GM21576 (cell line): ENCODE measurements at regions not wholly inside any gene's neighbourhood (a gene's known extent, or its start where the extent isn't known, plus 50 kb on each side); places are given as distances from the start of the nearest gene placed in this dataset.

Experiments
- ATAC-seq: cut with Tn5 transposase; IDR thresholded peaks from one replicate; pipeline ENCODE4 v1.9.1; 2021; ENCODE audit warnings: mild to moderate bottlenecking, moderate library complexity; ENCODE audit not compliant: unreplicated experiment

GRCh38 chr22:48434156-48434867, 1393.4 kb downstream of the BRD1 start:
- no peak for ATAC-seq

GRCh38 chr22:48433647-48434046, 1394.0 kb downstream of the BRD1 start:
- no peak for ATAC-seq

GRCh38 chr22:48432781-48433518, 1394.7 kb downstream of the BRD1 start:
- ATAC-seq = no peak

- no peak for ATAC-seq
Measured at GRCh38 chr22:48431536-48432315, 1395.9 kb downstream of the BRD1 start.

- no peak for ATAC-seq
Measured at GRCh38 chr22:48431014-48431413, 1396.7 kb downstream of the BRD1 start.

GRCh38 chr22:48429446-48430020, 1398.1 kb downstream of the BRD1 start:
- ATAC-seq = no peak

GRCh38 chr22:48428631-48429371, 1398.9 kb downstream of the BRD1 start:
- no peak for ATAC-seq

- no peak for ATAC-seq
Measured at GRCh38 chr22:48427731-48428211, 1399.9 kb downstream of the BRD1 start.

- ATAC-seq = no peak
Measured at GRCh38 chr22:48426466-48427380, 1401.0 kb downstream of the BRD1 start.

GRCh38 chr22:48425641-48426040, 1402.0 kb downstream of the BRD1 start:
- no peak for ATAC-seq

DNA sequence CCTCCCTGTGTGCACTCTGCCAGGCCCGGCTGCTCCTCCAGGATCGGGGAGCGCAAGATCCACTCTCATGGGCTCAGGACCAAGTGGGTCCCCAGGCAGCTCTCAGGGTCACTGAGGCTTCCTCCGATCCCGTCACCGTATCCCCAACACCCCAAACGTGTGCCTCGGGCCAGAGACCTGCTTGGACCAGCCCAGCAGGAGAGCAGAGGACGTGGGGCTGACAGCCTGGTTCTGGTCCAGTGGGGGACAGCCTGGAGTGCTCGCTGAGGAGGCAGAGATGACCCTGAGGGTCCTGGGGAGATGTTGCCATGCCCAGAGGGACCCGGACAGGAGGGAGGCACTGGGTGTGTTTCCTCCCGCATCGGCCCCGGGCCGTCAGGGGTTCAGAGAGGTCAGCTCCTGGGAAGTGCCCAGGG, 1402.6 kb downstream of the BRD1 start:
- ATAC-seq = no peak

- ATAC-seq = no peak
Measured at GRCh38 chr22:48424661-48425060, 1403.0 kb downstream of the BRD1 start.

GRCh38 chr22:48424201-48424627, 1403.5 kb downstream of the BRD1 start:
- no peak for ATAC-seq

- ATAC-seq = no peak
Measured at GRCh38 chr22:48423481-48423911, 1404.2 kb downstream of the BRD1 start.

- no peak for ATAC-seq
Measured at GRCh38 chr22:48422900-48423480, 1404.7 kb downstream of the BRD1 start.

GRCh38 chr22:48418831-48419230, 1408.8 kb downstream of the BRD1 start:
- ATAC-seq = no peak

DNA sequence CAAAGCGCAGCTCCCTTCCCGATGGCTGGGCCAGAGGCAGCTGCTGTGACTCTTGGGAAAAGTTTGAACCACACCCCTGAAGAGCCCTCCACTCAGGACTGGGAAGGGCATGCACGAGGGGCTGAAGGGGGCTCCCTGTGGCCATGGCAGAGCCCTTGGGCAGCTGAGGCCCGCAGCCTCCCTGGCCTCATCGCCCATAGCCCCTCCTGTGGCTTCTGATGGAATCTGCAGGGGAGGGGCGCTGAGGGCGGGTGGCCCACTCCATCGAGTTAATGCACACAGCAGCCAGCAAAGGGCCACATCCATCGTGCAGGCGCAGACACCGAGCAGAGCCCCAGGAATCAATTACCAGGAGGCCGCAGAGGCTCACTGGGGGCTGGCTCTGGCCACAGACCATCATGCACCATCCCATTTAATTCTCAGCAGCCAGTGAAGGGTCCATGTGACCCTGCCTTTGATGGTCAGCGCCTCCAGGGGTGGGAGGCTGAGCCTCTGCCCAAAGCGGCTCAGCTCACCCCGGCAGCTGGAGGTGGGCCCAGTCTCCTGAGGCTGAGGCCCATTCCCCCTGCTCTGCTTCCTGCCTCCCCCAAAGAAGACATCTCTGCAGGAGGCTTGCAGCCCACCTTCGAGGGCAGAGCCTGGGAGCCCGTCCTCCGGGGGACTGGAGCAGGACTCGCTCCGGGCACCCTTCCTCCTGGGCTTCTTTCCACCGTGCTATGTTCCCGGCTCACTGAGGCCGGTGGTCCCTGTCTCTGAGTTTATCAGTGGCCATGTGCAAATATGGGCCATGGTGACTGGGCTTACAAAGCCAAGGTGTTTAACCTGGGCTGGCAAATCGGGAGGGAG, 1410.2 kb downstream of the BRD1 start:
- no peak for ATAC-seq
